AML-193 (cell line): ENCODE measurements at regions not wholly inside any gene's neighbourhood (a gene's known extent, or its start where the extent isn't known, plus 50 kb on each side); places are given as distances from the start of the nearest gene placed in this dataset.
"Not testable (repeated sequence)": the region's sequence is repeated elsewhere in the genome, so short reads cannot be mapped to it uniquely, and the experiment has no call there.

ENCODE experiments used
- DNase-seq, 2 experiments: peaks; one replicate each; lab custom pipeline; 2025; lab: John Stamatoyannopoulos, UW

GRCh38 chr5:72692651-72693442 is 123.6 kb upstream of the TNPO1 start:
- DNase-seq, result no peak

GRCh38 chr5:72692231-72692637 is 124.2 kb upstream of the TNPO1 start:
- DNase-seq, result no peak

- DNase-seq, result no peak
Observed at GRCh38 chr5:72691751-72692150, 124.7 kb upstream of the TNPO1 start.

- no peak for DNase-seq
Observed at GRCh38 chr5:72688916-72689315, 127.5 kb upstream of the TNPO1 start.

DNA sequence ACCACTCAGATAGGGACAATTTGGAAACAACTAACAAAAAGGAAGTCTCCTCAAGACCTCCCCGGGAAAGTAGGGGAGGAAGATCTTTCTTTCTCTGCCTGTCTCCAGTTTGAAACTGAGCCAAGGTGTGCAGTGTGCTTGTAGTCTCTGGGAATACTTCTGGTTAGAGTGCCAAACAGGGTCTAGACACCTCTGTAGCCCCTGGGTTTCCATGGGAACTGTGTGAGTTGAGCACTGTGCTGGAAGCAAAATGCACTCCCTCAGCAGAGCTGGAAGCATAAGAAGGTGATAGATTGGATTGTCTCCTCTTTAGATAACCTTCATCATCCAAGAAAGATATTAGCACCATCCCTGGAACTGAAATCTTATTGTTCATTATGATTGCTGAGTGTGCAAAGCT is 129.2 kb upstream of the TNPO1 start:
- no peak for DNase-seq

- no peak for DNase-seq
Observed at GRCh38 chr5:72682561-72682960, 133.9 kb upstream of the TNPO1 start.

GRCh38 chr5:72681781-72682180 is 134.7 kb upstream of the TNPO1 start:
- DNase-seq, result no peak

GRCh38 chr5:72677447-72677846 is 139.0 kb upstream of the TNPO1 start:
- DNase-seq, result no peak

GRCh38 chr5:72676831-72677230 is 139.6 kb upstream of the TNPO1 start:
- not testable (repeated sequence) for DNase-seq

DNA sequence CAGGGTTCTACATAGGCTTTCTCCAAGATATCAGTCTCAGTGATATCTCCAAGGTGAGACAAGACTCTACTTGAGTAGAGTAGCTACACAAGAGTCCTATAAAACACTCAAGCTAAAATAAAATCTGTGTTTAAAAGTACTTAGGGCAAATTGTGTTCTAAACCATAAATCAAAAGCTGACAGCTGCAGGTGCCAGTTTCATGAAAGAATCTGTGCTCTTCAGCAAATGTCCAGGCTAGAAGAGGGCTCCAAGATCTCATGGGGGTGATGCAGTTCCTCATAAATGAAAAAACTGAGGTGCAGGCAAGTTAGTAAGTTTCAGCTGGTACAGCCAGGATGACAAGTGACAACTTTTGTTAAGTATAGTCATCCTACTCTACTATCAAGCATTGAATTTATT is 142.8 kb upstream of the TNPO1 start:
- no peak for DNase-seq

DNA sequence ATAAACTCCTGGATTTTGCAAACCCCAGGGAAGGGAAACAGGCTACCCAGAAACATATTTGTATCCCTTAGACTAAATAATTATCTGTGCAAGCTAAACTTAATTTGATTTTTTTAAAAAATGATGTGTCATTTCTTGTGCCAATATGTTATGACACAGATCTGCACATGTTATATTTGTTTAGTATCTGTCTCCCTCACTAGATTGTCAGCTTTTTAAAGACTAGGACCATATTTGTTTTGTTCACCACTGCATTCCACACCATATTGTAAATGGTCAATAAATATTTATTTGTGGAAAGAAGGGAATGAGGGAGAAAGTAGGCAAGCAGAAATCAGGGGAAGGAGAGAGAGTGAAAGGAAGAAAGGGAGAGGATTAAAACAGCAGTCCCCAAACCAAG is 143.3 kb upstream of the TNPO1 start:
- no peak for DNase-seq

DNA sequence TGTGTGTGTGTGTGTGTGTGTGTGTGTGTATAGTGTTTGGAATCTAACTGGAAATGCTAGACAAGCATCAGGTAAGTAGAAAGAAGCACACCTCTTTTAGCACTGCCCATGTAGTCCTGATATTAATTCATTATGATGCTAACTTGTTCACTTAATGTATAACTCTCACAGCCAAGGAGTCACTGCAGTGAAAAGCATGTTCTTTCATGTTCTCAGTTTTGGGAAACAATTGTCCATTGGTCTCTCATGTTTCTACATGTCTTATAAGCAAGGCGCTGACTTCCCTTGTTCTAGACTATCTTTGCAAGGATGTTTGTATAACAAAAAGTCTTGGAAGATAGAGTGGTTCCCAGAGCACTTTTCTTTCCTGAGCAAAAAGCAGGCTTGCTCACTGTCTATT is 148.8 kb upstream of the TNPO1 start:
- DNase-seq, result no peak

DNA sequence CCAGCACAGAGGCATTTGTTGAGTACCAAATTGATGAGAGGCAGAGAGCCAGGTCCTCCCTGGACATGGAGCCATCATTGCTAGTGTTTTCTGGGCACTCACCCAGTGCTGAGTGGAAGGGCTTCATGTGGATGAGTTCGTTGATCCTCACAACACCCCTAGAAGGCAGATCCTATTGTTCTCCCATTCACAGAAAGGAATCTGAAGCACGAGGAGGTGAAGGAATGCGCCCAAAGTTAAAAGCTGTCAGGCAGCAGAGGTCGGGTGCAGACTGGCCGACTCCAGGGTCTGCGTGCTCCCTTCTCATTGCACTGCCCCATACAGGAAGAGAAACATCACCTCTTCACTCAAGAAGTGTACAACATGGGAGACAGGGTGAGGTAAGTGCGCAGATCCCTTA is 153.5 kb upstream of the TNPO1 start:
- DNase-seq, result no peak

DNA sequence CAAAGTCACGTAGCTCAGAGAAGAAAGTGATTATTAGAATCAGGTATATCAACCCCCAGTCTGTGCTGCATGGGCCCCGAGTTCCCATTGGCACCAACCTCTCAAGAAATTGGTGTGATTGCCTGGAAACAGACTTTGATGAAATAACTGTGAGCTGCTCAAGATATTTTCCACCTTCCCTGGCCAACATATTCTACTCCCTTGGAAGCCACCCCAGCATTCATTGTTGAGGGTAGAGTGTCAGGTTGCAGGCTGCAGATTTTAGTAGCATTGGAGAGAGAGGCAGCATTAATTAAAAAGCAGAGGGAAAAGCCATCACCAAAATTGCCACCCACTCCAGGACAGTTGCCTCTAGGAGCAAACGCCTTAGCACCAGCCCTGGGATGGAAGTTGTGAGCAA is 154.2 kb upstream of the TNPO1 start:
- DNase-seq, result no peak

- DNase-seq, result no peak
Observed at GRCh38 chr5:72661405-72661804, 154.2 kb upstream of the ZNF366 start.

DNA sequence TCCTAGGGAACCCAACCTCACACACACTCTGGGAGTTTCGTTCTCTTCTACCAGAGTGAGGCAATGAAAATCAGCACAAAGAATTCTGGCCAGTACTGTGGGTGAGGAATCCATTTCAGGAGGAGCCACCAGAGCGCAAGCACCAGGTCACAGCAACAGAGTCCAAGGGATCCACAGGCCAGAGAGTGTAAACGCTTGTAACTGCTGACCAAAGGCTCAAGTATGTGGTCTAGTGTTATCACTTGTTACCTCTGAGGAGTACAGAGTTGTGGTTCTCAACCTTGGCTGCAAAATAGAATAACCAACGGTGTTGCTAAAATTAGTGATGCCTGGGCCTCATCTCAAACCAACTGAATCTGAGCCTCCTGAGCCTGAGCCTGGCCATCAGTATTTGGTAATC is 152.5 kb upstream of the ZNF366 start:
- DNase-seq, result no peak

DNA sequence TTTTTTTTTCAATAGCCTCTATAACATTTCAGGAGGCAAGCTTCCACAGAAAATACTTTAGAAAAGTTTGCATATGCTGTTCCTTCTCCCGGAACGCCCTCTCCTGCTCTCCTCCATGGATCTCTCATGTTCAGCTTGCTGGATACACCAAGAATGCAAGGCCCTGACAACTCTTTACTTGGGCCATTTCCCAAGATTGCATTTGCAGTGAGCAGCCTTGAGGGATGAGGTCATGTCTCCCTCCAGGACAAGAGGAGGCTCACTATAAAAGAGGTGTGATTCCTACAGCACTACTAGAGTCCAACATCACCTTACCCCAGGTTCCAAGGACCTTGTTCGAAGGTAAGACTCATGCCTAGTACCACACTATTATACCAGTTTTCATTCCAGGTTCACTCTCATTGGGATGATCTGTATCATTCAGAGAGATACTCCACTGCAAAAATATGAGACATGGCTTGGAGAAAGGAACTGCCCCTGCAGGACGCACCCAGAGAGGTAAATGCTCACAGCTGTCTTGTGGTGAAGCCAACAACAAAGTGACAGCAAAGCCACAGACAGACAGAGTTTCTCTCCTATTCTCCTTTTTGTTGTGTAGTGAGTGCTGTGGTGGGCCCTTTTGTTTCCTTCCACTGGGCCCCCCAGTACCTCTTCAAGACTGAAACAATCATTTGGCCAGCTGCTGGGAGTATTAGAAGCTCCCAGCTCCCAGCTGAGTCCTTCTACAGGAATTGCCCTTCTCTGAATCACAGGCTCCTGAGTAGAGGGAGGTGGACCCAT is 151.7 kb upstream of the ZNF366 start:
- no peak for DNase-seq

DNA sequence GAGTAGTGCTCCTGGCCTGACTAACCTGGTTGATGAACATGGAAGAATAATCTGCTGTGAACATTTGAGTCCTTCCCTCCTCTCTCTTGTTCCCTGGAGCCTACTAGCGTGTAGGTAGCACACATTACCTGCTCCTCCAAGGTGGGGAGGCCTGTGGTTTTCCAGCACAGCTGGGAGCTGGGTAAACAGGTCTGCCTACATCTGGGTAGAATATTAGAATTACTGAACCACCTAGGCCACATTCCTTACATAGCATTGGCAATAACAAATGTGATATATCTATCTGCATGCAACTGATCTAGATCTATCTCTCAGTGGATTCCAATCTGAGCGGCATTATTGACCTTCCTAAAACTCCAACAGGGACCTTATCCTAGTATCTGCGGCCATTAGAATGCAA is 151.0 kb upstream of the ZNF366 start:
- DNase-seq, result no peak

- DNase-seq, result no peak
Observed at GRCh38 chr5:72656756-72657513, 149.7 kb upstream of the ZNF366 start.

- DNase-seq, result no peak
Observed at GRCh38 chr5:72656331-72656730, 149.1 kb upstream of the ZNF366 start.

DNA sequence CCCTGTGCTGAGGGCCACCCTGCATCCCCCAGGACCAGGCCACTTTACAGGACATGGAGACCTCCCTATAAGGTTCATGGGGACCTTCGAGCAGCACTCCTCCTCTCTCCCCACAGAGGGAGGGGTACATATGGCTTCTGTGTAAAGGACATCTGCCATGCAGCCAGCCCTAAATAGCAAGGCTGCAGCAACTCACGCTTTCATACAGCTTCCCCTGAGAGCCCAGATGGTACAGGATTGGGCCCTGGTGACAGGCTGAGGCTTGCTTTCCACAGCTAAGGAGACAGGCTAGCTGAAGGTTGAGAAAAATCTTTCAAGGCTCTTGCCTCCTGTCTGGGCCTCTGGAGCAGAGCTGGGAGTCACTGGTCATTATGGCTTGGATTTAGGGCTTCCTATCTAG is 147.0 kb upstream of the ZNF366 start:
- DNase-seq, result no peak

DNA sequence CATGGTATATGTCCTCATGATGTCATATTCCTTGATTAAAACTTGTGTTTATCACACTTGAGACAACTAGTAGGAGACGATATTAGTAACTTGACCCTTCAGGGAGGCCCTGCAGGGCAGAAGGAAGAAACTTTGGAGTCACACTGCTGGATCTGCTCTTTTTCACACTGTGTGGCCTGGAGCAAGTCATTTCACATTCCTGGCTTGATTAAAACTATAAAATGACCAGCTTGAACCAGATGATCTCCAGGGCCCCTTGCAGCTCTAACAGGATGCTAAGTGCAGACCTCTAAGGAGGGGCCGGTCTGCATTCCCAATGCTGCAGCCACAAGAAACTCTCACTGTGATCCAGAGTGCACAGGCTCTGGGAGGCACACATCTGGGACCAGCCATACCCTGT is 146.4 kb upstream of the ZNF366 start:
- DNase-seq, result no peak

DNA sequence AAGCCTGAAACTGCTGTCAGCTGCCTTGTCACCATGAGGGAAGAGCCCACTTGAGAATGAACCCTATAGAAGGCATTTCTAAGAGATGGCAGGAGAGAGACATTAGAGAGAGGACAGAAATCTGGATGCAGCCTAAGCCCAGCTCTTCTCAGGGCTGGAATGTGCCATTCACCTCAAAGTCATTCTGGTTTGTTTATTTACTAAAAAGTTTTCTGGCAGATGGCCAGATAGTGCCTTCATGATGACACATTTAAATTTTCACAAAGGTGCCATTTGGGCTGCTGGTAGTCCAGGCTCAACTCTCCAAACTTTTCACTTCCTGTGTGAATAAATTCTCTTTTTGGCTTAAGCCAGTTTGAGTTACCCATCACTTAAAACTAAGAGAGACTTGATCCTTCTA is 144.6 kb upstream of the ZNF366 start:
- no peak for DNase-seq
